ENCODE measurements at regions not wholly inside any gene's neighbourhood (a gene's known extent, or its start where the extent isn't known, plus 50 kb on each side); places are given as distances from the start of the nearest gene placed in this dataset.

GRCh38 chr4:58144721-58145120, 1034.5 kb upstream of the IGFBP7 start:
- Histone ChIP-seq H4K5ac (ENCODE audit: insufficient read length, low read depth, low read length) (no peak overlapping the region), H3K56ac (ENCODE audit: insufficient read length, low read depth, low read length) (no peak overlapping the region), H4K20me1 (ENCODE audit: control insufficient read depth, insufficient read depth, insufficient read length) (no peaks in the 10 kb centered on the region), H2AK5ac (ENCODE audit: insufficient read length, low read length) (no peak overlapping the region), H3K23ac (ENCODE audit: insufficient read length, low read depth, low read length) (no peak overlapping the region), H3K18ac (ENCODE audit: insufficient read length, low read depth, low read length) (no peak overlapping the region), H3K79me2 (ENCODE audit: insufficient read depth, low read length) (no peaks in the 10 kb centered on the region), H3K14ac (ENCODE audit: insufficient read depth, low read length) (no peak overlapping the region), H3K4ac (ENCODE audit: low read depth, low read length) (no peak overlapping the region), H2BK5ac (ENCODE audit: insufficient read length, low read length) (no peak overlapping the region), H3K4me1 (ENCODE audit: insufficient read depth, low read length) (no peaks in the 10 kb centered on the region), H4K8ac (replicated peaks; ENCODE audit: insufficient read length, low read depth, low read length) (no peak overlapping the region), H3K9ac (ENCODE audit: extremely low read depth, insufficient read length, low read length) (no peak overlapping the region), H4K91ac (ENCODE audit: insufficient read length, low read depth, low read length) (no peak overlapping the region), H3K9me3 (ENCODE audit: control insufficient read depth, low read depth, low read length) (no peaks in the 10 kb centered on the region), H3K79me1 (ENCODE audit: insufficient read depth, low read depth, low read length, poor library complexity, severe bottlenecking) (no peaks in the 10 kb centered on the region), H3K27ac (ENCODE audit: insufficient read length, low read depth, low read length) (no peak overlapping the region), H3K4me2 (ENCODE audit: insufficient read depth, insufficient read length, low read length) (no peak overlapping the region), H2BK12ac (ENCODE audit: insufficient read length, low read depth, low read length) (no peak overlapping the region), H2BK15ac (ENCODE audit: low read depth, low read length) (no peak overlapping the region), H3K23me2 (ENCODE audit: insufficient read length, low read depth, low read length, poor library complexity, severe bottlenecking) (no peaks in the 10 kb centered on the region), H3T11ph (ENCODE audit: low read length) (no peak overlapping the region), H3K27me3 (ENCODE audit: insufficient read depth, low read length) (no peaks in the 10 kb centered on the region), H2AFZ (ENCODE audit: low read length) (no peak overlapping the region), H2BK120ac (ENCODE audit: low read depth, low read length, poor library complexity, severe bottlenecking) (no peak overlapping the region), H2BK20ac (ENCODE audit: low read depth, low read length, poor library complexity, severe bottlenecking) (no peak overlapping the region)
- Mint-ChIP-seq H3K36me3 (ENCODE audit: insufficient read depth in 1 of 3, low read depth in 3 of 3) (peaks cover 0 to 10% (median 0%) of the 10 kb centered on the region in 3 experiments; a peak in 2 of 7 replicates), H3K27me3 (ENCODE audit: low read depth) (no peaks in the 10 kb centered on the region), H3K9me3 (peaks cover 0 to 5% of the 10 kb centered on the region in 2 experiments; a peak in 1 of 5 replicates), H3K27ac (no peak overlapping the region), H3K4me1 (no peaks in the 10 kb centered on the region), H3K4me3 (no peak overlapping the region)
- no CpG with 5 or more reads among the region's 1 CpG for WGBS (ENCODE audit: extremely low coverage, insufficient read length, low lambda C conversion rate)
- TF ChIP-seq CTCF (conservative IDR thresholded peaks at IDR 0.05): no peak
- no peak for DNase-seq
